A549 (cell line): ENCODE measurements at regions not wholly inside any gene's neighbourhood (a gene's known extent, or its start where the extent isn't known, plus 50 kb on each side); places are given as distances from the start of the nearest gene placed in this dataset.

ENCODE experiments used
- CEBPB ChIP-seq, 2 experiments: fragments of >200 bp in 1 of 2; sonication (Bioruptor Twin) in 1 of 2; formaldehyde crosslinking in 1 of 2; IDR thresholded peaks; 2 replicates each; pipeline ENCODE4 v1.6.1; 2012 to 2016
- CTCF ChIP-seq: fragments of >200 bp; sonication (Bioruptor Twin); formaldehyde crosslinking; IDR thresholded peaks from 3 replicates; pipeline ENCODE4 v1.5.1; 2016
- JUNB ChIP-seq: fragments of >200 bp; sonication (Bioruptor Twin); formaldehyde crosslinking; IDR thresholded peaks from 2 replicates; pipeline ENCODE4 v1.6.1; 2016
- POLR2A ChIP-seq: IDR thresholded peaks from 2 replicates; pipeline ENCODE4 v1.6.1; 2012; ENCODE audit warnings: mild to moderate bottlenecking, low read length
- RAD21 ChIP-seq, 2 experiments: fragments of >200 bp in 1 of 2; sonication (Bioruptor Twin) in 1 of 2; formaldehyde crosslinking in 1 of 2; IDR thresholded peaks in 1 of 2; conservative IDR thresholded peaks in 1 of 2; 2 replicates in 1 of 2; 3 replicates in 1 of 2; pipeline ENCODE4 v1.6.1; 2012 to 2018; ENCODE audit warnings: inconsistent platforms in 1 of 2
- RFX5 ChIP-seq: fragments of 450-650 bp; IDR thresholded peaks from 2 replicates; pipeline ENCODE4 v1.7.1; 2014; ENCODE audit warnings: antibody characterized with exemption, mild to moderate bottlenecking, moderate library complexity
- TF ChIP-seq, protein P1 (sequence below): IDR thresholded peaks from 2 replicates; pipeline ENCODE4 v1.6.1; 2012

DNA sequence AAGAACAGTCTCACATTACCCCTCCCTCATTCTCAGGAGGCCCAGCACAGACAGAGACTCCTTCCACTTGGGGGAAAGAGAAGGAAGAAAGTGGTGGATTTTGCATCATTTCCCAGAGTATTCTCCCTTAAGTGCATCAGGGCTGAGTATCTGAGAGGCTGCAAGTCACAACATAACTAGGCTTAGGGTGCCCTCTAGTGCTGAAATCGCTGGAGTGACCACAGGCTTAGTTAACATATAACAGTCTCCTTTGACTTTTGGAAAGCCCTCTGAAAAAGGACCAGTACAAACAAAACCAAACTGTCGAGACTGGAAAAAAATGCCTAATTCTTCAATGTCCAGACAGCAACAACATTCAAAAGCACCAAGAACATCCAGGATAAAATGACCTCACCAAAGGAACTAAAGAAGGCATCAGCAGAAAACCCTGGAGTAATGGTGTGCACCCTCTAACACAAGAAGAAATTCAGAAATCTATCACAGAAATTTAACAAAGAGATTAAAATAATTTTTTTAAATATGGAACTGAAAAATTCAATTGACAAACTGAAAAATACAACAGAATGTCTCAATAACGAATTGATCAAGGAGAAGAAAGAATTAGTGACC lies 412.3 kb downstream of the RPS29 start:
- TF ChIP-seq RAD21 (conservative IDR thresholded peaks at IDR 0.05 in 1 of 2, IDR thresholded peaks at IDR 0.05 in 1 of 2) = peak; percentile 77 to 83
- TF ChIP-seq CTCF = peak; percentile 57
- no peak for TF ChIP-seq CEBPB (IDR thresholded peaks at IDR 0.05)
- TF ChIP-seq POLR2A = no peak
- TF ChIP-seq JUNB = no peak
- TF ChIP-seq RFX5 = no peak
- TF ChIP-seq, protein P1, sequence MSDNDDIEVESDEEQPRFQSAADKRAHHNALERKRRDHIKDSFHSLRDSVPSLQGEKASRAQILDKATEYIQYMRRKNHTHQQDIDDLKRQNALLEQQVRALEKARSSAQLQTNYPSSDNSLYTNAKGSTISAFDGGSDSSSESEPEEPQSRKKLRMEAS = no peak
